NCI-H1092 (cell line): ENCODE measurements at regions not wholly inside any gene's neighbourhood (a gene's known extent, or its start where the extent isn't known, plus 50 kb on each side); places are given as distances from the start of the nearest gene placed in this dataset.

ENCODE experiments used
- DNase-seq: peaks from one replicate; lab custom pipeline; 2025; lab: John Stamatoyannopoulos, UW

DNA sequence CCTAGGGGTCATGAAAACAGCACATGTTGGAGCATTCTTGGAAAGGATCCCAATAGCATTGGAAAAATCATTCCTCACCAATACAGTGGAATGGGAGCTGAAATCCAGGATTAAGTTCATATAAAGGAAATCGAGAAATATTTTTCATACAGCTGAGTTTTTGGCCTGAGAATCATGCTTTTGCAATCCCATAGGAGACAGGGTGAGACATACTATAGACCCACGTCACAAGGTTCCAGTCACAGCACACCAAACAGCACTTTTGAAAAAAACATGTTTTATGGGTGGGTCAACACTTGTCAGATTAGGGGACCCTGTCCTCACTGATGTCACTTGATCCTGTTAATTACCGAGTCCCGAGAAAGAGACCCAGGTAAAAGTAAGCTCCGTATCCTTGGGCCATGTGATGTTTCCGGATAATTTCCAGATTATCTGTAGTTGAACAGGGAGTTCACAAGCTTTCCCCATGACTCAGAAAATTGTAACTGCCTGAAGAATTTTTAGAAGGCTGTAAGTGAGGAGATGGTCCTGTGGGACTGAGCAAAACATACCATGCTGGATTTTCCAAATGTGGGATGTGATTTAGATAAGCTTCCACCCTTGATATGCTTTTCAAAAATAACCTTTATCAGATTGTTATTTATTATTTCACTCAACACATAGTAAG lies 80.9 kb upstream of the TLR3 start:
- DNase-seq: no peak

- no peak for DNase-seq
These were observed 77.2 kb upstream of the TLR3 start for GRCh38 chr4:185991770-185992169.

DNA sequence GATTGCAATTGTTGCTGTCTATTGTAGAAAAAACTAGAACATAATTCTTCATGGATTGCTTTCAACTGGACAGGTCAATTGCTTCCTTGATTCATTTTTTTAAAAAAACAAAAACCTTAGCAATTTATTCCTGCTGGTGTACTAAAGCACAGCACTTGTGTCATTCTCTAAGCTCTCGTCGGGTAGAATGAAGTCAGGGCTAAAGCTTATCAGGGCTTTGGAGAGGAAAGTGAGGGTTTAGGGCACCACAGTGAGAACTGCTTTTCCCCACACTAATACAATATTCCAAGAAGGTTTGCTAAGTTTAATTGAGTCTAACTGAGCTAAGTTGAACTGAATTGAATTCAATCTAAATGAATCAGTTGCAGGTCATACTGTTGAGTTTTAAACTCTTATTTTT lies 76.4 kb upstream of the TLR3 start:
- no peak for DNase-seq

GRCh38 chr4:185993328-185993973 lies 75.5 kb upstream of the TLR3 start:
- DNase-seq: no peak

DNA sequence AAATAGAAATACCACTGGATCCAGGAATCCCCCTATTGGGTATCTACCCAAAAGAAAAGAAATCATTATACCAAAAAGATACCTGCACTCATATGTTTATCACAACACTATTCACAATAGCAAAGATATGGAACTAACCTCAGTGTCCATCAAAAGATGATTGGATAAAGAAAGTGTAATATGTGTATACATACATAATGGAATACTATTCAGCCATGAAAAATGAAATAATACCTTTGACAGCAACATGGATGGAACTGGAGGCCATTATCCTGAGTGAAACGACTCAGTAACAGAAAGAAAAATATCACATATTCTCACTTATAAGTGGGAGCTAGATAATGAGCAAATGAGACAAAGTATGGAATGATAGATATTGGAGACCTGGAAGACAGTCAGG lies 74.2 kb upstream of the TLR3 start:
- DNase-seq: no peak

DNA sequence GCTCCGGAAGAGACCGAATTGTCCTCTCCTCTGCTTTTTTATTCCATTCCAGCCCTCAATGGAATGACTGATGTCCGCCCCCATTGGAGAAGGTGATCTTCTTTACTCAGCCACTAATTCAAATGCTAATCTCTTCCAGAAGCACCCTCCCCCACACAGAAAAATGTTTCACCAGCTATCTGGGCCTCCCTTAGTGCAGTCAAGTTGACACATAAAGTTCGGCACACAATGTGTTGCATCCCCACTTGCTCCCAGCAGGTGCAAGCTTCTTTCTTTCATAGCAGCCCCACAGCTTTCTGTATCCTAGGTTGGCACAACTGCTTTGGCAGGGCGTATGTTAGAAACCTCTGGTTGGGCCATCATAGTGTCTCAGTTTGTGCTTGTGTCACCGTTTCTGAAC lies 73.3 kb upstream of the TLR3 start:
- DNase-seq: no peak

DNA sequence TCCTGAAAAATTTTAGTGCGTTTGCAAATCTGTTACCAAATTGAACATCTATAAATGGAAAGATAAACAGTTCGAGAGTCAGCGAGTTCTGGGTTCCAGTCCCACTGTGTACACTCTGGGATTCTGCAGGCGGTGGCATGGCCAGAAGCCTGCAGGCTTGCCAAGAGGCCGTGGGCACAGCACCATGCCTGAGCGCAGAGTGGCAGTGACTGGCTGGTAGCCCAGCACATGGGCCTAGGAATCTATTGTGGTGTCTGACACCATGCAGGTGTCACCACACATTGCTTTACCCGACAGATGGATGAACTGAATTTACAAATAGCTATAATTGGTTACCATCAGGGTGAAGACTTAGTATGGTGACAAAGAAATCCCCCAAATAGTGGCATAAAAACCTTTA lies 71.7 kb upstream of the TLR3 start:
- no peak for DNase-seq

DNA sequence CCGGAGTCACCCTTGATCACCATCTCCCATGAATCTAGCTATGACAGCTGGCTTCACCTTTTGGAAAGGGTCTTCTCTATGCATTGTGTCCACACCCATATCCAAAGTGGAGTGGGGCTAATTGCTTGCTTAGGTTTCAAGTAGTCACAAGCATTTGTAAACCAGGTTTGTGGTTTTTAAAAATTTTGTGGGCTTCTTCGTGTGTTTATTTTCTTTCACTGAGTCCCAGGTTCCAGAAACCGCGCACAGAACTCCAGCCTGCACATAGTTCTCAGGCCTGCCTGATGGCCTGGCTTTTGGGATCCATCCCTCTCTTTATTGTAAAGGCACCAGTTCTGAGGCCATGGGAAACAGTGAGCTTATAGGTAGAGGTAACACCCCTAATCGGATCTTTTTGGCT lies 70.2 kb upstream of the TLR3 start:
- no peak for DNase-seq

DNA sequence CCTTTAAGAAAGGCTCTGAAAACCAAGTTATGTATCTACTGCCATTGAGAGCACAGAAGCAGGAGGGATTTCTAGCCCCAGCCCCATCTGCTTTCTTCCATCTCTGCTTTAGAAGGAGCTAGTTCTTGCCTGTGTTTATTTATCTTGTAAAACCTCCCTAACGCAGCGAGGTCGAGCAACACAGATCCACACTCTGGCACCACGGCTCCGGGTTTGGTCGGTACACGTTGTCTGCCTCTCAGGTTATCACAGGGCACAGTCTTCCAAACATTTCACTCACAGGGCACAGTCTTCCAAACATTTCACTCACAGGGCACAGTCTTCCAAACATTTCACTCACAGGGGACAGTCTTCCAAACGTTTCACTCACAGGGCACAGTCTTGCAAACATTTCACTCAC lies 69.7 kb upstream of the TLR3 start:
- DNase-seq: no peak

DNA sequence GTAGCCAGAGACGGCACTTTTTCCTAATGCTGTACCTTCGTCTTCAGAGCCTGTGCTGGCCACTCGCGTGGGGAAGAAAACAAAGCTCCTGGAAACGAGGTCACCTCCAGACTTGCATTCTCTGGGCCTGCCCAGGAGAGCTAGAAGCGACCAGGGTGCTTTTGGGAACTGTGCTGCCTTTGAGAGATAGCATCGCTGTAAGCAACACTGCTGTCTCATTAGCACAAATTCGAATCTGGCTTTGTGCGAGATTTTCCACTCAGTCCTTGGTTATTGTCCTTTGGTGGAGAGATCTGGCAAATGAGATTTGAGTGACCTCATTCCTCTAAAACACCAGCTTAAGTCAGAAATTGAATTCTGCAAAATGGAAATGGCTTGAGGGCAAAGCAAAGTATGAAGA lies 66.1 kb upstream of the TLR3 start:
- no peak for DNase-seq

DNA sequence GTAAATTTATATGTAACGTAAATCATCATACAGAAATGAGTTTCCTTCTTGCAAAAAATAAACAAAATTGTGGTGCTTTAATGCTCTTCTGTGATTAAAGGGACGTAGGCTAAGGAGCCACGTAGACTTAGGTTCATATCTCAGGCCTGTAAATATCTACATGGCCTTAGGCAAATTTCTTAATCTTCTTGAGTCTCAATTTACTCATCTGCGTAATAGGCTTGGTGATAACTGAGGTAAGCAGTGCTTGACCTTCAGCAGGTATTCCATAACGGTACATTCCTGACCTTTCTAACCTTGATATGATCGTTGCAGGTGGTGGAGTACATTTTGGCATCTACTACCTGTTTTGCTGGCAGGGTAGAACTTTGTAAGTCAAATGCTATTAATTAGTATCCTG lies 65.2 kb upstream of the TLR3 start:
- no peak for DNase-seq

- no peak for DNase-seq
These were observed 60.9 kb upstream of the TLR3 start for GRCh38 chr4:186008057-186008456.

- no peak for DNase-seq
These were observed 59.0 kb upstream of the TLR3 start for GRCh38 chr4:186009976-186010375.

- DNase-seq: no peak
These were observed 58.1 kb upstream of the TLR3 start for GRCh38 chr4:186010821-186011220.

- DNase-seq: no peak
These were observed 56.9 kb upstream of the TLR3 start for GRCh38 chr4:186012071-186012470.

DNA sequence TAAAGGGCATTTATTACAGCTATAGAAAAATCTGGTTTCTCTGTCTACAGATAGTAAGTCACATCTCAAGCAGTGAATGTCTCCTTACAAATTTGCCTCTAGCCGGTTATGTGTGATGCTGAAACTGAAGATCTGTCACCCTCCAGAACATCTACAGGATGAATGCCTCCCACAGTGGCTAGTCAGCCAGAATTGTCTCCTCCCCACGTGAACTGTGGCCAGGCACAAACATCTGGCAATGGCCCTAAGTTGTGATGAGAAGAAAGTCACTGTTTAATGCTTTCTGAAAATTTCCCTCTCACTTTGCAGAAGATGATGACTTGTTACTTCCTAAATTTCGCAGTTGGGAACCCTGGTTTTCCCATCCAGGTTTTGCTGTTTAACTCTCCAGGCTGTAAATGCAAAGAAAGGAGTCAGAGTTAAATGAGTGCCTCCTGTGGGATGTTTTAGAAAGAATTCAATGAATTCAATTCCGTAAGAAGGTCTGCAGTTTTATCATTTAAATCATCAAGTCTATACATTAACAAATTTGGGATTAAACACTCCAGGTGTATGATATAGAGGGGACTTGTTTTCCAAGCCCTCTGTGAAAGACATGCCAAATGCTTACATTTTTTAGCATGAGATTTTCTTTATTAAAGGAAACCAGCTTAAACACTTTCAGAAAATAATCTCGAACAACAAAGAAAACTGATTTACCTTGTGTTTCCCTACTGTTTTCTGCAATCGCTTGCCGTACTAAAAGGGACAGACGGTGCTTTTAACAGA lies 55.4 kb upstream of the TLR3 start:
- DNase-seq: no peak

GRCh38 chr4:186015212-186015817 lies 53.6 kb upstream of the TLR3 start:
- DNase-seq: no peak

DNA sequence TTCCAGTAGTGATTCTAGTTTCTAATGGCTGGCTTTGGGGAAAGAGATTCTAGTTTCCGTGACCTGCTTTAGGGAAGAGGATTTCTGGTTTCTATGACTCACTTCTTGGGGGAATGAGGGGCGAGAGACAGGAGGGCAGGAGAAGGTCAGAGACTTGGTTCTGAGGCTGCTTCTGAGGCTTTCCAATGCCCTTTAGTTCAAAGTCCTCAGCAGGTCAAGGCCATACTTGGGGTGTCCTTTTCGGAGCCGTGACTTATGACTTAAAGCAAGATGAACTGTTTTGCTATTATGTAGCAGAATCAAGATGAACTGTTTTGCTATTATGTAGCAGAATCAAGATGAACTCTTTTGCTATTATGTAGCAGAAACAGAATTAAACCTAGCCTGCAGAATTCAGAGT lies 52.2 kb upstream of the TLR3 start:
- DNase-seq: no peak

DNA sequence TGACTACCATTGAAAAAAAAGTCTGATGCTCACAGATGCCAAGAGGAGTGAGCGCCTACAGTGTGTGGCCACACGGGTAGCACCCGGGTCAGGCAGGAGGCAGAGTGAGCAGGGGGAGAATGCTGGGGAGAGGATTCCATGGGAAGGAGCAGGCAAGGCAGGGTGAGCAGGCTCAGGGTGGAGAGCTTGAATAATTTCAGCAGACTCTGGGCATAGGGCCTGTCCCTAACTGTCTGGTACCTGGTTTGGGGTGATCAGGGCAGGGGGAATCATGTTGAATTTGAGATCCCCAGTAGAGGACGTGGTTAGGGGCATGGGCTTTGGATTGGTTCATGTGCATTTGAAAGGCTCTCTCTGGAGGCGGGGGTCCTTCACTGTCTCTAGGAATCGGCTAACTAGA lies 51.2 kb upstream of the TLR3 start:
- no peak for DNase-seq

DNA sequence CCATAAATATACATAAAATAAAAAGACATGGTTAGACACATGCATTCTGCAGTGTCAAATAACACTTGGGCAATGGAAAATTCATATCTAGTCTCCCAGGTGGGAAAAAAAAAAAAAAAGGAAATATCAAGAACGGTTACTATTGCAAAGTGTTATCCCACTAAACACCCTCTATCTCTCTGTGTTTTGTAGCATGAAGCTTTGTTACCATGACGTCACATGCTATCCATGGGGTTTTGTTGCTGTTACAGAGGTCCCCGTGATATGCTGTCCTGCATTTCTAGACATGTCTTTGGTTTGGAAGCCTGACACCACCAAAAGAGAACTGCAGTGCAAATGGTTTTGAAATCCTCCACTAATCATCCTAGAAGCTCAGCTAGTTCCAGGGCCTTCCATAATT lies 50.7 kb upstream of the TLR3 start:
- DNase-seq: no peak

GRCh38 chr4:186018784-186019183 lies 50.2 kb upstream of the TLR3 start:
- DNase-seq: no peak
